ENCODE measurements at regions not wholly inside any gene's neighbourhood (a gene's known extent, or its start where the extent isn't known, plus 50 kb on each side); places are given as distances from the start of the nearest gene placed in this dataset.
"Not testable (repeated sequence)": the region's sequence is repeated elsewhere in the genome, so short reads cannot be mapped to it uniquely, and the experiment has no call there.

DNA sequence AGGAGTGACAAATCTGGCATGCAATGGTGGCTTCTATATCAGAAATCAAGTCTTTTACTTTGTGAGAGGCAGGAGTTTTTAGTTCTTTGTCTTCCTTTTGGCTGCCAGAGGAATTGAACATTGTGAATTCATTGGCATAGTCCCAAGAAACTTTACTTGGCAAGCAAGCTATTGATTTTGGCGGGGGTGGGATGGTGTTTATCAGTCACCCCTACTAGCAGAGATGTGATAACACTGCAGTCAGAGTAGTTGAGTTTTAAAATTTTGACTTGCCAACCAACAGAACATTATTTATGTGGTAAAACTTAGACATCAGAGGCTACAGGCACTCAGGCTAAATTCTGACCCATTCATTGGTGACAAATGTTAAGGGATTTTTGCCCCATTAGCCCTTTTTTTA is 129.2 kb downstream of the FAM72B start:
- TF ChIP-seq, protein P1, sequence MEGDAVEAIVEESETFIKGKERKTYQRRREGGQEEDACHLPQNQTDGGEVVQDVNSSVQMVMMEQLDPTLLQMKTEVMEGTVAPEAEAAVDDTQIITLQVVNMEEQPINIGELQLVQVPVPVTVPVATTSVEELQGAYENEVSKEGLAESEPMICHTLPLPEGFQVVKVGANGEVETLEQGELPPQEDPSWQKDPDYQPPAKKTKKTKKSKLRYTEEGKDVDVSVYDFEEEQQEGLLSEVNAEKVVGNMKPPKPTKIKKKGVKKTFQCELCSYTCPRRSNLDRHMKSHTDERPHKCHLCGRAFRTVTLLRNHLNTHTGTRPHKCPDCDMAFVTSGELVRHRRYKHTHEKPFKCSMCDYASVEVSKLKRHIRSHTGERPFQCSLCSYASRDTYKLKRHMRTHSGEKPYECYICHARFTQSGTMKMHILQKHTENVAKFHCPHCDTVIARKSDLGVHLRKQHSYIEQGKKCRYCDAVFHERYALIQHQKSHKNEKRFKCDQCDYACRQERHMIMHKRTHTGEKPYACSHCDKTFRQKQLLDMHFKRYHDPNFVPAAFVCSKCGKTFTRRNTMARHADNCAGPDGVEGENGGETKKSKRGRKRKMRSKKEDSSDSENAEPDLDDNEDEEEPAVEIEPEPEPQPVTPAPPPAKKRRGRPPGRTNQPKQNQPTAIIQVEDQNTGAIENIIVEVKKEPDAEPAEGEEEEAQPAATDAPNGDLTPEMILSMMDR (IDR thresholded peaks at IDR 0.05; ENCODE audit: insufficient read depth, low read length, poor library complexity, severe bottlenecking), result not testable (repeated sequence)
- not testable (repeated sequence) for TF ChIP-seq EZH2phosphoT487 (conservative IDR thresholded peaks at IDR 0.05; ENCODE audit: low read length)
